ENCODE measurements at regions not wholly inside any gene's neighbourhood (a gene's known extent, or its start where the extent isn't known, plus 50 kb on each side); places are given as distances from the start of the nearest gene placed in this dataset.
"Not testable (repeated sequence)": the region's sequence is repeated elsewhere in the genome, so short reads cannot be mapped to it uniquely, and the experiment has no call there.

DNA sequence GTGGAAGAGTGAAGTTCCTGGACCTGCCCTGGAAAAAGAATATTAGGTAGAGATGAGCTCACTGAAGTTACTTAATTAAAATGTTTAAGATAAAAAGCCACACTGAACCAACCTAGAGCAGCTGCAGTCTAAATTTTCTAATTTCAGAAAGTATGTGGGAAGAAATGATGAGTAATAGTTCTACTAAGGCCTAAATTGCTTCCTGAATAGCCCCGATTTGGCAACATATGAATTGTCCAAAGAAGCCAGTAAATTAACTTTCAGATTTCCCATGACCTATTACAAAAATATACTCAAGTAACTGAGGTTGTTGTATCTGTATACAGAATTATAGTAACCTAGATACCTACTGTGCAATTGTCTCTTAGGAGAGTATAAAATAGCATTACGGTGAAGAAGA, 312.6 kb downstream of the IPMK start:
- no peak for DNase-seq

DNA sequence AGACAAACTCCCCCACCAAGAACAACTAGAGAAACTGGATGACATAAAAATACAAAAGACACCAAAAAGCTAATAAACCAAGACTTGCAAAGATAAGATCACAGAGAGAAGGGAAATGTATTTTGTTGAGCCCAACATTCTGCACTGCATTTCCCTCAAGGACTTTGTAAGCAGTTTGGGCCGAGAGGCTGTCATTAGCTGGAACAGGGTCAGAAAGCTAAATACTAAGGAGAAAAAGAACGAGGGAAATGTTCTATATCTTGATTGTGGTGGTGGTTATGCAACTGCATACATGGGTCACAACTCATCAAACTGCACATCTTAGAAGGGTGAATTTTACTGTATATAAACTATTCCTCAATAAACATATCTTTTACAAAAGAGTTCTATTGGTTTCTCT, 315.0 kb downstream of the IPMK start:
- DNase-seq: no peak

DNA sequence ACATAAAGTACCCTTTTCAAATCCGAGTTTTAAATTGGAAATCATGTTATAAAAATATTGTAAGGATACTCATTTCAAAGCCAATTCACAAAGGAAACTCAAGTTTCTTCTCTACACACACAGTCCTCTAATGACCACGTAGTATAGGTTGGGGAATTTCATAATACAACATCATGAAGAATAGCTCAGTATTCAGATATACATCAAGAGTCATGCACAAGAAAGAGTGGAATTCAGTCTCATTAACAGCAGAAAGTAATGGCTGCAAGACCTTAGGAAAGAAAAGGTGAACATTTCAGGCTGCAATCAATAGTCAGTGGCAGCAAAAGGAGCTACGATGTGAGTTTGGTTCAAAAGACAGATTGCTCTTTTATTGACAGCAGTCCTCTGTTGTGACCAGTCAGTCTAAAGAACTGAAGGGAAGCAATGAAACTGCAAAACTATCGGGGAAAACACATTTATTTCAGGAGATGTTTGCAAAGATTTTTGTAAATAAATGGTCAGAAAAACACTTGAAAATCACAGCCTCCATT, 317.2 kb downstream of the IPMK start:
- DNase-seq: no peak

DNA sequence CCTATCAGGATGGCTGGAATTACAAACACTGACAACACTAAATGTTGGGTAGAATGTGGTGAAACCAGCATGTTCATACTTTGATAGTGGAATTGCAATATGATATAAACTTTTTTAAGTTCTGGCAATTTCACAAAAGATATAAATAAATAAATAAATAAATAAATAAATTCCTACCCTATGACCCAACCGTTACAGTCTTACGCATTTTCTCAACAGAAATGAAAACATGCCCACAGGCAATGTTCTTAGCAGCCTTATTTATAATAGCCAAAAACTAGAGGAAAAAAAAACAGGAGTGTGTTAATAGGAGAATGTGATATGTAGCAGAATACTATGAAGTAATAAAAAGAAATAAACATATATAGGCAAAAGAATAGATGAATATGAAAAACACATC, 318.9 kb downstream of the IPMK start:
- DNase-seq: no peak

DNA sequence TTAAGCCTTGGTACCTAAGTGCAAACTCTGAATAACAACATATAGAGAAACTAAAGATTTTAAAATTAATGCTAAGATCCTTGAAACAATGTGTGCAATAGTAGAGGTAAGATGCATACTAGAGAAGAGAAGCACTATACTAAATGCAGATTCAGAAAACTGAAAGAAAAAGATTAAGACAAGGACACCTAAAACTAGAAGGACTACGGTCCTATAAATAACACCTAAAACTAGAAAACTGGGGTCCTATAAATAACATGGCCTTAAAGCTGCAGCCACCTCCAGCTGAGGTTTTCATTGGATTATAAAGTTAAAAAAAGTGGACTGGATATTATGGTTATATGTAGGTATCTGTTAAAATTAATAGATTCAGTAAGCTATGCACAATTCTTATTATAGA, 320.9 kb downstream of the IPMK start:
- DNase-seq: no peak

DNA sequence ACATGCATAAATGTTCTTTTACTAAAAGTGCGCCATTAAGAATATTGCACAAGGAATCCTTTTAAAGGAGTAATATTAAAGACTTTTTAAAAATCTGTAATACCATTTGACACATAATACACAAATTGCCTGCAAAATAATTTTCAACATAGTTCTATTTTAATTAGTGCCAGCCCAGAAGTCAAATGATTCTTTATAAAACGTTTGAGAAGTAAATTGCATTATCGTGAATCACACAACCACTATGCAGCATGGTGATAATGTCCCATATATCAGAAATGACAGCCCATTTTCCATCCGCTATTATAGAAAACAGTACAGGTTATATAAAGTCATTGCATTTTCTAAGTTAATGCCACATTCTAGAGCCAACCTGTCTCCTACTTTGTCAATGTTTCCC, 324.0 kb downstream of the IPMK start:
- no peak for DNase-seq

DNA sequence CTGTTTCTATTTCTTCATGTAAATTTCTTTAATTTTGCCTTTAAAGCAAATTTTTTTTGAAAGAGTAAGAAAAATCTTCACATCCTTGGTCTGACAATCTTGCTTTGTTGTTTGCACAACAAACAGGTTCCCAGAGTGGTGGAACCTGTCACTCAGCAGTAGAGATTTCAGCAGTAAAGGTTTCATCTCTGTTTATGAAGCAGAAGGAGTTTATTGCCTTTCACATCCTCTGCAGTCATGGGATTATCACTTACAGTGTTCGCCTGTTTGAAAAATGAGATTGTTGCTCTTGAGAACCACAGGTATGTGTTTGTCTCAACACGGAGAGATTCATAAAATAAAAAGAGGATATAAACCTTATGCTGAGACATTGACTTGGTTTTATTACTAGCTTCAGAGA, 342.6 kb downstream of the IPMK start:
- no peak for DNase-seq

DNA sequence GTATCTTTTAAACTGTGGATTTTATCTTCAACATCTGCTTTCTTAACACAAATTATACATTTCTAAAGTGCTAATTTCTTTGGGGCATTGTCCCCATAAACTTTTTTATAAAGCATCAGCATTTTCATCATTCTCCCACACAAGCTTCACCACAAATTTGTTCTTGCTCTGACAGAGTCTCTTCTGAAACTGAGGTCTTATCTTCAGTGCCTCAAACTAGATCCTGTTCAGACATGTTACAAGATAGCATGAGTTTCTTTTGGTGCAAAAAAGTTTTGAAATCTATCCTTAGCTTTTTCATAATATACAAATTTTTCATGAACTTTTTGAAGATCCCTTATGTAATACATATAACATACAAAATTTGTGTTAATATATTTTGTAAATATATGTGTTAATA, 346.6 kb downstream of the IPMK start:
- DNase-seq: no peak

DNA sequence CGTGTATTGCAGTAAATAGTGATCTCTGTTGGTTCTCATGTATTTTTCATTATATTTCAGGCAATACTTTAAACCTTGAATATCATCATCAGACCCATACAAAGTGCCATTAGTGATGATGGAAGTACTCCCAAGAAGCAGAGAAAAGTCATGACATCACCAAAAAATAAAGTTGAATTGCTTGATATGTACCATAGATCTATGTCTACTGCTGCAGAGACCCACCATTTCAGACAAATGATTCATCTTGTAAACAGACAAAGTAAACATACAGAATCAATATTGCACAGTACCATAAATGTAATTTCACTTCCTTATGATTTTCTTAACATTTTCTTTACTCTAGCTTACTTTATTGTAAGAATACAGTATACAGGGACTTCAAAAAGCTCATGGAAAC, 347.8 kb downstream of the IPMK start:
- no peak for DNase-seq

DNA sequence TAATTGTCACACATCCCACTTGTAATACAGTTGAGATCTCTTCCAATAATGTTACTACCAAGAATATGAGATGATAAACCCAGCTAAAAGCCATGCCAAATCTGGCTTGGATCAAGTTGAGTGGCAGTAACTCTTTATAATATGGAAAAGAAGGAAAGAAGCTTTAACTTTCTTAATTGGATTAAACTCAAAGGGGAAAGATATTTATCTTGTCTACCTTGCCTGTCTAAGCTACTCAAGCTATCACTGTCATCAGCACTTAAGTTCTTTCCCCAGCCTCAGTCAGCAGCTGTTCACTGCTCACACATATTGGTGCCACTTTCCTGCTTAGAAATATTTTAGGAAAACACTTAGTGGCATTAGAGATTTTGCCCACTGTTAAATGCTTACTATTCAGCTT, 350.7 kb downstream of the IPMK start:
- no peak for DNase-seq

DNA sequence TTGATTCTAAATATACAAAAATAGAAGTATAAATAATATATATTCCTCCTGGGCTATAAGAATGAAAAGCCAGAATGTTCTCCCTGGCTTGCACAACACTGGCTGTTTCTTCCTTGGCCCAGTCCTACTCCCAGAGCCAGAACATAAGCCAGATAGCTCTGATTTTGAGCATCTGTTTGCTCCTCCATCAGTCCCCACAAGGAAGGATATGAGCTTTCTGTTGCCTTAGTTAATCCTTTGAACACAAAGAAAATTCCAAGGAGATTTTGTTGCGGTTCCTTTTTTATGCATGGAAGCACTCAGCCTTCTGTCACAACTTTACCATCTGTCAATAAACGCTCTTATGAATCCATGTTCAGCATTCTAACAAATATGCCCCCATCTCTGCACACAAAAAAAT, 361.8 kb downstream of the IPMK start:
- no peak for DNase-seq

DNA sequence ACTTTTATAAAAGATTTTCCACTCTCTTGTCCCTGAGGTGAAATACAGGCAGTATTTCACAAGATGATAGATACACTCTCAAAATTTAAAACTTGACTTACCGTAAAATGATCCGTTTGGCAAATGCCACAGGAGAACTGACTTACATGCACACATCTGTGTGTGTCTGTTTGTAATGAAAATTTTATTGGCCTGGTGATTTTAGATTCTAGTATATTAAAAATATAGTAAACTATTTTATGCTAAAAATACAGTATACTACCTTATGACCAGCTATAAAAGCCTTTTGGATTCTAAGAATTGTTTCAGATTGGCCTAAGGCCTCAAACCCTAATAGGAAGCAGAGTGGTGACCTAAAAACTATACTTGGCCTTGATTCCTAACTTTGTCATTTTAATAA, 362.7 kb downstream of the IPMK start:
- no peak for DNase-seq

DNA sequence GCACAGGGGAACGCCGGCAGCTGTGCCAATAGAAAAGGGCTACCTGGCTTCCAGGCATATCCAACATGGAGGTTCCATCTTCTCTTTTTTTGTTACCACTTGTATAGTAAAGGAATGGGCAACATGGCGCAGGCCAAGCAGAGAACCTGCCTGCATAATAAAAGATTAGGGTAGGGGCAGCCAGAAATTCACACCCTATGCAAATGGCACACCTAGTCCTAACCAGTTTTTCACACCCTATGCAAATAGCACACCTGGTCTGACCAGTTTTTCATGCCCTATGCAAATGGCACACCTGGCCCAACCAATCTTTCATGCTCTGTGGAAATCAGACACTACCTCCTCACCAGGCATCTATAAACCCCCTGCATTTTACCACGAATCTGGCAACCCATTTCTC, 369.5 kb downstream of the IPMK start:
- DNase-seq: no peak

DNA sequence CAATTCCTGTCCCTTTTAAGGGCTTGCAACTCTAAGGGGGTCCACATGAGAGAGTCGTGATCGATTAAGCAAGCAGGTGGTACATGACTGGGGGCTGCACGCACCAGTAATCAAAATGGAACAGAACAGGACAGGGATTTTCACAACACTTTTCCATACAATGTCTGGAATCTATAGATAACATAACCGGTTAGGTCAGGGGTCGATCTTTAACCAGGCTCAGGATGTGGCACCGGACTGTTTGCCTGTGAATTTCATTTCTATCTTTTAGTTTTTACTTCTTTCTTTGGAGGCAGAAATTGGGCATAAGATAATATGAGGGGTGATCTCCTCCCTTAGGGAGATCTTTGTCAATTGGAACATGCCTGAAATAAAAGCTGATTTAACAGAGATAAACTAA, 370.1 kb downstream of the IPMK start:
- DNase-seq: no peak

DNA sequence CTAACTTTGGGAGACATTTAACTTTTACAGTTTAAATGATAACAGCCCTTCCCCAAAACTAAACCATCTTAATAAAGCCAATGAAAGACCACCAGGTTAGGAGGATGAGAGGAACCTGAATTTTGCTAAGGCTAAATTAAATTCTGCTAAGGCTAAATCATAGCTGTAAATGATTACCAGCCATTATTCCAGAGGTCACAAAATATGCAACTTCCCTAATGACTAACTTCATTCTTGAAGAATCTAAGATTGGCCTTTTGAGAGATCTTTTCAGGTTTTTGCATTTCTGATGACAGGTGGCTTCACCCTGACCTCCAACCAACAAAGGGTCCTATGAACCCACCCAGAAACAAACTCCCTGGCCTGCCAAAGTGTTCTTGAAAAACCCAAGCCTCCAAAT, 373.3 kb downstream of the IPMK start:
- no peak for DNase-seq

DNA sequence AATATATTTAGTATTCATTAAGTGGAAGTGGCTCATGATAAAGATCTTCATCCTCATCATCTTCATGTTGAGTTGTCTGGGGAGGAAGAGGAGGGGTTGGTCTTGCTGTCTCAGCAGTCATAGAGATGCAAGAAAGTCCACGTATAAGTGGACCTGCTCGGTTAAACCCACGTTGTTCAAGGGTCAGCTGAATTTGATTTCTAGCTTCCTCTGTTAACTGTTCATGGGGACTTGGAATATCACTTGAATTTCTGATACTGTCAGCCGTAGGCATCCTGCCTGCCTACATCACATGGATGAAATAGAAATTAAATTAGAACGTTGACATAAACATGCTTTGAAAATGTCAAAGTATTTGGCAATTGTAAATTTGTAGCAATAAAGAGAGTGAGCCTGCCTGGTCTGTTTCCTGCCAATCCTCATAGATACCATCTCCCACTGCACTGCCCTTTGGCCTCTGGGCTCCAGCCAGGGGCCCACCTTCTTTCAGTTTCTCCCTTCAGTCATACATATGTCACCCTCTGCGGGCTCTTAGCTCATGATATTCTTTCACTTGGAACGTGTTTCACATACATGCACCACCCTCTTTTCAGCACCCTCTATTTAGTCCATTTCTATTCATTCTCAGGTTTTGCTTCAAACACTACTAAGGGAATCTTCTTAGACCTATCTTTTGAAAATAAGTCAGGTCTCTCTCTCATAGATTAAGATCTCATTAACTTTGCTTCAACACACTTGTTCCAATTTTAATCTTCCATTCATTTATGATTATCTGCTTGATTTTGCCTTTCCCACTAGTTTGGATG, 376.3 kb downstream of the IPMK start:
- DNase-seq: no peak

DNA sequence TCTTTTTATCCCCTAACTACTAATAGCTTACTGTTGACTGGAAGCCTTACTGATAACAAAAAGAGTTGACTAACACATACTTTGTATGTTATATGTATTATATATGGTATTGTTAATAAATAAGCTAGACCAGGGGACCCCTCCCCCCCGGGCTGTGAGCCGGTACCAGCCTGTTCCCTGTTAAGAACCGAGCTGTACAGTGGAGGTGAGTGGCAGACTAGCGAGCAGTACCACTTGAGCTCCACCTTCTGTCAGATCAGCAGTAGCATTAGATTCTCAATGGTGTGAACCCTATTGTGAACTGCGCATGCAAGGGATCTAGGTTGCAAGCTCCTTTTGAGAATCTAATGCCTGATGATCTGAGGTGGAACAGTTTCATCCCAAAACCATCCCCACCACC, 377.0 kb downstream of the IPMK start:
- DNase-seq: no peak

DNA sequence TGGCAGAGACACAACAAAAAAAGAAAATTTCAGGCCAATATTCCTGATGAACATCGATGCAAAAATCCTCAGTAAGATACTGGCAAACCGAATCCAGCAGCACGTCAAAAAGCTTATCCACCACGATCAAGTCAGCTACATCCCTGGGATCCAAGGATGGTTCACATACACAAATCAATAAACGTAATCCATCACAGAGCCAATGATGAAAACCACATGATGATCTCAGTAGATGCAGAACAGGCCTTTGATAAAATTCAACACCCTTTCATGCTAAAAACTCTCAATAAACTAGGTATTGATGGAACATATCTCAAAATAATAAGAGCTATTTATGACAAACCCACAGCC, 382.1 kb downstream of the IPMK start:
- DNase-seq: not testable (repeated sequence)

DNA sequence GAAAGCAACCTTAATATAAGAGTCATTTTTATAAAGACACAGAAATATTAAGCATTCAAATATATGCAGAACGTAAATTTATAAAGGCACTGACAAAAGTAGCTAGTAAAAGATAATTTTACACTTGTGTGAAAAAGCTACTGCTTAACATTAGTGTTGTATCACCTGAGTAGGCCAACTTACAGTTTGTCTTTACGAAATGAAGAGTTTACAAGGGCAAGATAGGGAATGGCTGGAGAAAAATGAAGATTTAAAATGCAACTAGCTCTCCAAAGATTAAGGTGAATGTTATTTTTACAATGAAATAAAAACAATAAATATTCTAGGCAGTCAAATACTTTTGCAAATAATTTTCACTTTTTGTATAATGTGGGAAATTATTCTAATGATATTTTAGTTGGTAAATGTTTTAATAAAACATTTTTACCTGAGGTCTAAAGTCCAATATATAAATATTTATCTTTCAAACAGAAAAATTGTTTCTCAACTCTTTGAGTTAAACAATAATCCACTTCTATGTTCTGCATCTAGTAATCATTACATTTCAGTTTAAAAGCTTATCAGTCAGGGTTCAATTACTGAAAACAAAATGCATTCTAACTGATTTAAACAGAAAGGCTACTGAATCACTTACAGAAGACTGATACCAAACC, 382.6 kb downstream of the IPMK start:
- no peak for DNase-seq

DNA sequence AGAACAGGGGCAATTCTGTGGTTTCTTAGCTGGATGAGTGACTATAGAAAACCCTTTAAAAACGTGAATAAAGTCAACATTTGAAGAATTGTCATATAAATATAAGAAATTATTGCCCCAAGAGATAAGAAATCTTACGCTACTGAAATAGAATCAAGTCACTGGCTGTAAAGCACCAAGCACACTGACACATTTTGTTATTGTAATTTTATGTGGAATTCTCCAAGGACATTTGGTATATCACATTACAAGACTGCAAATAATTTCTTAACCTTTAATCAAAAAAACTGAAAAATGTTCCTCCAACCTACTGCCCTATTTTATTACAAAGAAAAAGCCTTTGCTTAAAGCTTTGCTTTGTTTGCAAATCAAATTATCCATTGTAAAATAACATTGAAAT, 383.3 kb downstream of the IPMK start:
- no peak for DNase-seq

DNA sequence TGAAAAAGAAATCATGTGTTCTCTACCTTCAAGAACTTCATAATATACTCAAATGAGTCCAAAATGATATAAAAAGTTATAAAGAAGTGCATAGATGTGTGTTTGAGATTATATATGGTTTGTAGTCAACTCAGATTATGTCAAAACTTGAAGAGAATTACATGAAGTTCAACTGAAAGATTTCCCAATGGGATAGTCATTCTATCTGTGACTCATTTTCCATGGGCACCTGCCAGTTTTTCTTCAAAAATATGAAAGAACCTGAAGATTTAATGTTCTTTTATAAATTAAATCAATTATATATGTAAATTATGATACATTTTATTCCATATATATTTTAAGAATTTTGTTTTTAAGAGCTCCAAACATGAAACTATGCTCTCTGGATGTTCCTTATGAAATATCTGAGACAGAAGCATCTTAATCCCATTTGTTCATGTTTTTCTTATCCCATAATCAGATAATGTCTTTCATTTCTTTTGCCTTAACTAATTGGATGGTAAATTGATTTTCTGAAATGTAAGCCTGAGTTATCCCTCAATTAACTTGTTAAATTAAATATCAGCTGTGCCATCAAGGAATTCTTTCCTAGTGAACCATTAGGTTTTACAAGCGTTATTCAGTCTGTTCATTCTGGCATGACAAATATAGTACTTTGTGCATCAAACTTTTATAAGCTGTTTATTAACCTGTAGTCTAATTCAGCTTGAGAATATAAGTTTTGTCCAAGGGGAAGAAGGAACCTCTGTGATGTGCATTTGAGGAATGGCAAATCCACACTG, 387.1 kb downstream of the IPMK start:
- no peak for DNase-seq

DNA sequence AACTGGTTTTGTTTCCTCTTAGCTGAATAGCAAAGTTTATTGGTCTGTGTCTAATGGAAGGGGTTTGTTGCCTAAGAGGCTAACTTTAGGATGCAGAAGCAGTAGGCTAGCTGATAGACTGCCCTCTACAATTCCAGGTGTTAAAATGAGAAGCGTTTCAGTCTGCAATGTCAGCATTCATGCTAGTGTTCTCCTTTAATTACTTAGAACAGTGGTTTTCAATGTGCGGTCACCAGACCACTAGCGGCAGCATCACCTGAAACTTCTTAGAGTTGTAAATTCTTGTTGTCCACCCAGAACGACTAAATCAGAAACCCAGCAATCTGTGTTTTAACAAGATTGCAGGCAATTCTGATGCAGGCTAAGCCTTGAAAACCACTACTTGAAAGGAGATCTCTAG, 392.9 kb downstream of the IPMK start:
- no peak for DNase-seq

DNA sequence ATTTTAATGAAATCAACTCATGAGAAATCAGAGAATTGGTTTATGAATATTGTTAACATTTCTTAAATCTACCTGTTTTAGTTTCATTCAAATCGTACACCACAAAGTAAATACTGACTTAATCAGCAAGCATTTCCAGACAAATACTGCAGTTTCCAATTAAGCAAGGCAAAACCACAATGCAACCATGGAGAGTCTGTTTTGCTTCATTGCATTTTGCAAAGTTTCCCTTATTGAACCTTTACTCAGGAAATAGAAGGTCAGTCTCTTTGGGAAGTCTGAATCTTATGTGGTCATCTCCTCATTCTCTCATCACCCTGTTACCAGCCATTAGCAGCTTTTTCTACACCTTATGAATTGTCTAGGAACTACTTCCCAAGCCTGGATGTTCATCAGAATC, 400.5 kb downstream of the IPMK start:
- DNase-seq: no peak

Data from hippocampal formation (tissue), 2 donors.